B cell (primary cell): ENCODE measurements at regions not wholly inside any gene's neighbourhood (a gene's known extent, or its start where the extent isn't known, plus 50 kb on each side); places are given as distances from the start of the nearest gene placed in this dataset.

Experiments used
- ATAC-seq: fragments of 200-7000 bp; cut with Tn5 transposase; one replicate; pipeline ENCODE4 v1.10.0; 2021; ENCODE audit warnings: low read depth, mild to moderate bottlenecking, moderate number of reproducible peaks, moderate library complexity
- CTCF ChIA-PET: fragments of 350-600 bp; sonication (Branson Sonifier 250); formaldehyde crosslinking; loops from one replicate; lab custom pipeline; 2021; ENCODE audit warnings: antibody characterized with exemption, inconsistent platforms; lab: Charles Lee
- POLR2A ChIA-PET: fragments of 350-600 bp; sonication (Branson Sonifier 250); formaldehyde crosslinking; loops from one replicate; lab custom pipeline; 2021; ENCODE audit warnings: antibody characterized with exemption; lab: Charles Lee
- DNase-seq: peaks from one replicate; pipeline ENCODE4 v3.0.0; 2013
- H2AFZ ChIP-seq: 2 replicates; pipeline ENCODE4 v1.6.1; 2012; ENCODE audit warnings: mild to moderate bottlenecking, low read depth, low read length; ENCODE audit not compliant: insufficient read depth, poor library complexity, severe bottlenecking
- H3K27ac ChIP-seq, 2 donors: 1 replicate in 1 of 2; 2 replicates in 1 of 2; pipeline ENCODE4 v1.5.1; 2012 to 2013; ENCODE audit warnings: low read length in 2 of 2, mild to moderate bottlenecking in 2 of 2, moderate library complexity in 1 of 2
- H3K27me3 ChIP-seq, 4 experiments: fragments of 200-600 bp in 1 of 4; sonication (generic) in 1 of 4; replicated peaks in 1 of 4; 1 replicate in 2 of 4; 2 replicates in 2 of 4; pipeline versions ENCODE4 v1.6.1 to v1.7.0; 2013 to 2016; ENCODE audit warnings: low read length in 3 of 4, mild to moderate bottlenecking in 2 of 4, mixed read lengths in 1 of 4, moderate library complexity in 1 of 4; ENCODE audit not compliant: insufficient read depth in 4 of 4, control insufficient read depth in 3 of 4; ENCODE audit errors: control extremely low read depth in 1 of 4
- H3K36me3 ChIP-seq, 2 experiments: replicated peaks in 1 of 2; 1 replicate in 1 of 2; 2 replicates in 1 of 2; pipeline versions ENCODE4 v1.6.1 to v1.7.1; 2013; ENCODE audit warnings: low read length in 1 of 2; ENCODE audit not compliant: insufficient read depth in 2 of 2, control insufficient read depth in 1 of 2; ENCODE audit errors: control extremely low read depth in 1 of 2, extremely low read depth in 1 of 2
- H3K4me1 ChIP-seq, 2 donors: fragments of 200-600 bp in 1 of 2; sonication (generic) in 1 of 2; 1 replicate in 1 of 2; 2 replicates in 1 of 2; pipeline versions ENCODE4 v1.5.1 to v1.6.1; 2013 to 2017; ENCODE audit warnings: low read length in 2 of 2; ENCODE audit not compliant: control insufficient read depth in 2 of 2, insufficient read depth in 2 of 2
- H3K4me2 ChIP-seq: replicated peaks from 2 replicates; pipeline ENCODE3; 2012; ENCODE audit warnings: mild to moderate bottlenecking, low read depth, low read length; ENCODE audit not compliant: poor library complexity, severe bottlenecking
- H3K4me3 ChIP-seq, 5 experiments: fragments of 200-600 bp in 1 of 5; sonication (generic) in 1 of 5; 1 replicate in 3 of 5; 2 replicates in 2 of 5; pipeline versions ENCODE4 v1.5.1 to v1.7.0; 2011 to 2016; ENCODE audit warnings: low read length in 4 of 5, mild to moderate bottlenecking in 4 of 5, low read depth in 2 of 5, control low read depth in 1 of 5, moderate library complexity in 1 of 5; ENCODE audit not compliant: insufficient read depth in 1 of 5; ENCODE audit errors: control extremely low read depth in 1 of 5, extremely low read depth in 1 of 5
- H3K79me2 ChIP-seq: fragments of 200-600 bp; sonication (generic); one replicate; pipeline ENCODE4 v1.6.0; 2016; ENCODE audit warnings: low read length; ENCODE audit not compliant: control insufficient read depth, insufficient read depth
- H3K9ac ChIP-seq: fragments of 200-600 bp; sonication (generic); 2 replicates; pipeline ENCODE4 v1.6.1; 2017; ENCODE audit warnings: mild to moderate bottlenecking, low read length, moderate library complexity
- H3K9me3 ChIP-seq, 3 donors: one replicate each; pipeline versions ENCODE4 v1.6.1 to v1.7.1; 2013; ENCODE audit warnings: low read length in 2 of 3; ENCODE audit not compliant: control insufficient read depth in 2 of 3, insufficient read depth in 1 of 3; ENCODE audit errors: control extremely low read depth in 1 of 3
- H4K20me1 ChIP-seq: 2 replicates; pipeline ENCODE4 v1.6.0; 2012; ENCODE audit warnings: mild to moderate bottlenecking, low read length; ENCODE audit not compliant: insufficient read depth, control insufficient read depth, poor library complexity, severe bottlenecking
- H3K27ac Mint-ChIP-seq: one replicate; pipeline ENCODE4 v1.8.0; 2021; ENCODE audit warnings: mixed read lengths
- H3K27me3 Mint-ChIP-seq: one replicate; pipeline ENCODE4 v1.8.0; 2021; ENCODE audit warnings: mixed read lengths
- H3K4me1 Mint-ChIP-seq: one replicate; pipeline ENCODE4 v1.8.0; 2021; ENCODE audit warnings: mixed read lengths
- H3K4me3 Mint-ChIP-seq: one replicate; pipeline ENCODE4 v1.8.0; 2021; ENCODE audit warnings: mixed read lengths
- H3K9me3 Mint-ChIP-seq: one replicate; pipeline ENCODE4 v1.8.0; 2022; ENCODE audit warnings: mixed read lengths; ENCODE audit not compliant: insufficient read depth
- CTCF ChIP-seq: fragments of 200-600 bp; IDR thresholded peaks from one replicate; pipeline ENCODE4 v1.8.0; 2022; ENCODE audit warnings: antibody characterized with exemption, mild to moderate bottlenecking
- EZH2 ChIP-seq: IDR thresholded peaks from 2 replicates; pipeline ENCODE4 v1.6.1; 2012; ENCODE audit warnings: borderline replicate concordance, low read depth, mild to moderate bottlenecking, moderate library complexity, low read length; ENCODE audit not compliant: insufficient read depth, poor library complexity, severe bottlenecking
- WGBS: methylation state at CpG from one replicate; pipeline ENCODE4 v1.1.5; 2013; ENCODE audit warnings: missing lambda C conversion rate; ENCODE audit not compliant: insufficient coverage; 5-methylcytosine and 5-hydroxymethylcytosine counted together
- intact Hi-C: fragments of 100-400 bp; cut with micrococcal nuclease; formaldehyde crosslinking; loops from one replicate; pipeline ENCODE4 v1.10.0; 2022

GRCh38 chr13:40075281-40075680, 419.8 kb downstream of the COG6 start:
- Histone ChIP-seq H4K20me1 (no peaks in the 10 kb centered on the region), H3K4me1 (peaks cover 2 to 7% of the 10 kb centered on the region in 2 donors), H3K9me3 (peaks cover 0 to 4% (median 0%) of the 10 kb centered on the region in 3 donors), H3K9ac (no peak overlapping the region), H3K27me3 (no peaks in the 10 kb centered on the region), H3K79me2 (no peaks in the 10 kb centered on the region), H3K4me2 (no peak overlapping the region), H3K36me3 (no peaks in the 10 kb centered on the region), H3K27ac (no peak overlapping the region), H3K4me3 (no peak overlapping the region), H2AFZ (no peak overlapping the region)
- no peaks in the 10 kb centered on the region for H3K27me3 Mint-ChIP-seq
- no peak overlapping the region for H3K4me3 Mint-ChIP-seq
- no peak for DNase-seq
- H3K27ac Mint-ChIP-seq, result no peak overlapping the region
- no peak for TF ChIP-seq EZH2
- TF ChIP-seq CTCF, result no peak
- ChIA-PET CTCF (no interaction called here), POLR2A (no interaction called here)
- intact Hi-C loops, result no loop called here
- H3K4me1 Mint-ChIP-seq, result peaks cover 9% of the 10 kb centered on the region
- no peaks in the 10 kb centered on the region for H3K9me3 Mint-ChIP-seq
- WGBS, result 96% methylated on average over 3 of the region's 5 CpGs
- no peak for ATAC-seq

GRCh38 chr13:40076765-40077362, 421.4 kb downstream of the COG6 start:
- POLR2A ChIA-PET, result no interaction called here
- peaks cover 4% of the 10 kb centered on the region for H3K9me3 Mint-ChIP-seq

More at GRCh38 chr13:40076765-40077362, 421.4 kb downstream of the COG6 start:
- no peak overlapping the region for H2AFZ ChIP-seq
- intact Hi-C loops, result no loop called here
- TF ChIP-seq EZH2 (no peak), CTCF (no peak)
- H4K20me1 ChIP-seq, result no peaks in the 10 kb centered on the region
- H3K79me2 ChIP-seq, result no peaks in the 10 kb centered on the region
- peaks cover 5% of the 10 kb centered on the region for H3K4me1 Mint-ChIP-seq
- H3K4me3 ChIP-seq, result no peak overlapping the region
- no peak for DNase-seq
- H3K27ac ChIP-seq, result no peak overlapping the region
- H3K4me3 Mint-ChIP-seq, result no peak overlapping the region
- WGBS, result 33% methylated on average over 1 of the region's 3 CpGs
- no peak overlapping the region for H3K9ac ChIP-seq
- H3K27me3 ChIP-seq, result no peaks in the 10 kb centered on the region
- no peak overlapping the region for H3K4me2 ChIP-seq
- peaks cover 0 to 4% (median 0%) of the 10 kb centered on the region in 3 donors for H3K9me3 ChIP-seq
- ATAC-seq, result no peak
- H3K4me1 ChIP-seq, result peaks cover 0 to 7% of the 10 kb centered on the region in 2 donors
- no peak overlapping the region for H3K27ac Mint-ChIP-seq
- no peaks in the 10 kb centered on the region for H3K36me3 ChIP-seq
- CTCF ChIA-PET, result interaction anchor here (1.5 to 2.5 kb wide), 2 partner anchors 7 to 9 kb away, joined by 4 to 11 read pairs; no protein-coding TSS in a partner anchor
- no peaks in the 10 kb centered on the region for H3K27me3 Mint-ChIP-seq
